Colonic mucosa (tissue), 4 donors: ENCODE measurements at regions not wholly inside any gene's neighbourhood (a gene's known extent, or its start where the extent isn't known, plus 50 kb on each side); places are given as distances from the start of the nearest gene placed in this dataset.

Experiments used
- DNase-seq: peaks from one replicate; pipeline ENCODE4 v3.0.0-alpha.2; 2020
- H3K27ac ChIP-seq: fragments of 200-600 bp; one replicate; pipeline ENCODE4 v1.8.0; 2021
- H3K27me3 ChIP-seq: fragments of 200-600 bp; one replicate; pipeline ENCODE4 v1.8.0; 2021
- H3K36me3 ChIP-seq: fragments of 200-600 bp; one replicate; pipeline ENCODE4 v1.8.0; 2021
- H3K4me1 ChIP-seq: fragments of 200-600 bp; one replicate; pipeline ENCODE4 v1.8.0; 2021; ENCODE audit warnings: mild to moderate bottlenecking
- H3K4me3 ChIP-seq: fragments of 200-600 bp; one replicate; pipeline ENCODE4 v1.8.0; 2021
- H3K9ac ChIP-seq, 2 donors: one replicate each; pipeline ENCODE4 v1.7.0; 2013; ENCODE audit warnings: control low read depth in 2 of 2, low read depth in 2 of 2, low read length in 2 of 2
- H3K9me3 ChIP-seq: fragments of 200-600 bp; one replicate; pipeline ENCODE4 v1.8.0; 2021
- CTCF ChIP-seq: fragments of 200-600 bp; IDR thresholded peaks from one replicate; pipeline ENCODE4 v1.8.0; 2022; ENCODE audit warnings: antibody characterized with exemption, mild to moderate bottlenecking
- intact Hi-C: fragments of 100-400 bp; cut with DNase I; formaldehyde crosslinking; loops from one replicate; pipeline ENCODE4 v1.14.1; 2022
- donor health status: healthy.
- donor health status: DM: no; HTN: no; CAD: no.
- donor health status: DM: no; HTN: no; CAD: no.

- peak; percentile 19 for DNase-seq
- no peak for TF ChIP-seq CTCF
- no peaks in the 10 kb centered on the region for H3K36me3 ChIP-seq
- H3K9me3 ChIP-seq = no peaks in the 10 kb centered on the region
- H3K27ac ChIP-seq = peak overlapping the region; percentile 10
- intact Hi-C loops = no loop called here
- H3K4me3 ChIP-seq = no peak overlapping the region
- no peak overlapping the region for H3K9ac ChIP-seq
- no peaks in the 10 kb centered on the region for H3K27me3 ChIP-seq
- H3K4me1 ChIP-seq = no peaks in the 10 kb centered on the region
Measured at GRCh38 chr6:105797983-105798453, 288.1 kb upstream of the PRDM1 start.

- H3K27me3 ChIP-seq = no peaks in the 10 kb centered on the region
- intact Hi-C loops = no loop called here
Measured at GRCh38 chr6:105797286-105797979, 288.7 kb upstream of the PRDM1 start.

GRCh38 chr6:105795913-105796517, 290.1 kb upstream of the PRDM1 start:
- Histone ChIP-seq H3K4me1 (no peaks in the 10 kb centered on the region), H3K27me3 (no peaks in the 10 kb centered on the region), H3K36me3 (no peaks in the 10 kb centered on the region), H3K4me3 (no peak overlapping the region), H3K27ac (no peak overlapping the region), H3K9ac (no peak overlapping the region), H3K9me3 (no peaks in the 10 kb centered on the region)
- no peak for DNase-seq
- intact Hi-C loops = no loop called here
- TF ChIP-seq CTCF = no peak

More at GRCh38 chr6:105797286-105797979, 288.7 kb upstream of the PRDM1 start:
- TF ChIP-seq CTCF = no peak
- H3K27ac ChIP-seq = peak overlapping the region; percentile 10
- H3K4me3 ChIP-seq = no peak overlapping the region
- no peak overlapping the region for H3K9ac ChIP-seq
- H3K9me3 ChIP-seq = no peaks in the 10 kb centered on the region
- no peak for DNase-seq
- H3K4me1 ChIP-seq = no peaks in the 10 kb centered on the region
- no peaks in the 10 kb centered on the region for H3K36me3 ChIP-seq

GRCh38 chr6:105795366-105795765, 290.8 kb upstream of the PRDM1 start:
- H3K27ac ChIP-seq = no peak overlapping the region
- no peak overlapping the region for H3K9ac ChIP-seq
- H3K9me3 ChIP-seq = no peaks in the 10 kb centered on the region
- no peak for DNase-seq
- no peak for TF ChIP-seq CTCF
- H3K4me3 ChIP-seq = no peak overlapping the region
- no peaks in the 10 kb centered on the region for H3K27me3 ChIP-seq
- no peaks in the 10 kb centered on the region for H3K4me1 ChIP-seq
- intact Hi-C loops = no loop called here
- H3K36me3 ChIP-seq = no peaks in the 10 kb centered on the region

GRCh38 chr6:105794870-105795269, 291.3 kb upstream of the PRDM1 start:
- Histone ChIP-seq H3K27ac (no peak overlapping the region), H3K4me1 (no peaks in the 10 kb centered on the region)
- no peak for TF ChIP-seq CTCF

More at GRCh38 chr6:105794870-105795269, 291.3 kb upstream of the PRDM1 start:
- Histone ChIP-seq H3K4me3 (no peak overlapping the region), H3K27me3 (no peaks in the 10 kb centered on the region), H3K9ac (no peak overlapping the region), H3K9me3 (no peaks in the 10 kb centered on the region), H3K36me3 (no peaks in the 10 kb centered on the region)
- DNase-seq = no peak
- intact Hi-C loops = no loop called here
